Naive thymus-derived CD8-positive, alpha-beta T cell (primary cell): ENCODE measurements at regions not wholly inside any gene's neighbourhood (a gene's known extent, or its start where the extent isn't known, plus 50 kb on each side); places are given as distances from the start of the nearest gene placed in this dataset.

Experiments
- ATAC-seq, 2 donors: fragments of 150-1000 bp; cut with Tn5 transposase in 1 of 2; sonication (Bioruptor Pico), chemical (Tn5 transposase) in 1 of 2; 1 replicate in 1 of 2; 2 replicates in 1 of 2; pipeline ENCODE4 v1.10.0; 2021; ENCODE audit warnings: mild to moderate bottlenecking in 2 of 2, moderate library complexity in 2 of 2
- POLR2A ChIA-PET: fragments of 350-600 bp; sonication (Branson Sonifier 250); formaldehyde crosslinking; loops from one replicate; lab custom pipeline; 2021; ENCODE audit warnings: antibody characterized with exemption; lab: Charles Lee
- DNase-seq, 10 donors: peaks; one replicate each; pipeline versions ENCODE4 v3.0.0 to v3.0.0-alpha.2; 2020 to 2022
- H3K27ac Mint-ChIP-seq, 10 donors: one replicate each; pipeline ENCODE4 v1.8.0; 2020 to 2022; ENCODE audit warnings: mild to moderate bottlenecking in 10 of 10, mixed read lengths in 10 of 10, moderate library complexity in 4 of 10, inconsistent platforms in 1 of 10
- H3K27me3 Mint-ChIP-seq, 5 donors: one replicate each; pipeline ENCODE4 v1.8.0; 2021 to 2022; ENCODE audit warnings: mixed read lengths in 5 of 5
- H3K36me3 Mint-ChIP-seq, 3 donors: one replicate each; pipeline ENCODE4 v1.8.0; 2020 to 2022; ENCODE audit warnings: mixed read lengths in 3 of 3, mild to moderate bottlenecking in 2 of 3, inconsistent platforms in 1 of 3
- H3K4me1 Mint-ChIP-seq, 4 donors: one replicate each; pipeline ENCODE4 v1.8.0; 2021 to 2022; ENCODE audit warnings: mixed read lengths in 4 of 4
- H3K4me3 Mint-ChIP-seq, 10 donors: one replicate each; pipeline ENCODE4 v1.8.0; 2020 to 2022; ENCODE audit warnings: mild to moderate bottlenecking in 10 of 10, mixed read lengths in 10 of 10, moderate library complexity in 6 of 10, inconsistent platforms in 1 of 10
- H3K9me3 Mint-ChIP-seq, 9 donors: one replicate each; pipeline ENCODE4 v1.8.0; 2020 to 2022; ENCODE audit warnings: mixed read lengths in 9 of 9, mild to moderate bottlenecking in 3 of 9, inconsistent platforms in 1 of 9, moderate library complexity in 1 of 9

GRCh38 chr18:7288544-7288943 is 57.7 kb downstream of the LRRC30 start:
- H3K36me3 Mint-ChIP-seq, result no peaks in the 10 kb centered on the region
- POLR2A ChIA-PET, result no interaction called here
- DNase-seq (no peak), ATAC-seq (no peak)
- H3K9me3 Mint-ChIP-seq, result peaks cover 0 to 12% (median 3%) of the 10 kb centered on the region in 9 donors
- no peak overlapping the region for H3K4me3 Mint-ChIP-seq
- peaks cover 0 to 2% (median 0%) of the 10 kb centered on the region in 4 donors for H3K4me1 Mint-ChIP-seq
- H3K27ac Mint-ChIP-seq, result no peak overlapping the region
- peaks cover 0 to 2% (median 0%) of the 10 kb centered on the region in 5 donors for H3K27me3 Mint-ChIP-seq

GRCh38 chr18:7290077-7290476 is 59.2 kb downstream of the LRRC30 start:
- ATAC-seq, result no peak
- peaks cover 0 to 2% (median 0%) of the 10 kb centered on the region in 5 donors for H3K27me3 Mint-ChIP-seq
- peaks cover 0 to 25% (median 9%) of the 10 kb centered on the region in 9 donors for H3K9me3 Mint-ChIP-seq
- peaks cover 0 to 2% (median 0%) of the 10 kb centered on the region in 4 donors for H3K4me1 Mint-ChIP-seq
- no peak overlapping the region for H3K4me3 Mint-ChIP-seq
- H3K36me3 Mint-ChIP-seq, result no peaks in the 10 kb centered on the region
- H3K27ac Mint-ChIP-seq, result no peak overlapping the region
- POLR2A ChIA-PET, result no interaction called here
- DNase-seq, result no peak

GRCh38 chr18:7291046-7291445 is 60.2 kb downstream of the LRRC30 start:
- peaks cover 0 to 7% (median 2%) of the 10 kb centered on the region in 3 donors for H3K36me3 Mint-ChIP-seq
- DNase-seq, result no peak
- POLR2A ChIA-PET, result no interaction called here

GRCh38 chr18:7298149-7298548 is 67.3 kb downstream of the LRRC30 start:
- DNase-seq (no peak), ATAC-seq (no peak)
- POLR2A ChIA-PET, result no interaction called here
- Mint-ChIP-seq H3K27me3 (no peaks in the 10 kb centered on the region), H3K4me1 (no peaks in the 10 kb centered on the region), H3K27ac (no peak overlapping the region), H3K36me3 (peaks cover 0 to 26% (median 2%) of the 10 kb centered on the region in 3 donors), H3K4me3 (no peak overlapping the region), H3K9me3 (peaks cover 11 to 84% (median 41%) of the 10 kb centered on the region in 9 donors)

More at GRCh38 chr18:7291046-7291445, 60.2 kb downstream of the LRRC30 start:
- H3K4me1 Mint-ChIP-seq, result peaks cover 0 to 2% (median 0%) of the 10 kb centered on the region in 4 donors
- peaks cover 0 to 35% (median 16%) of the 10 kb centered on the region in 9 donors for H3K9me3 Mint-ChIP-seq
- no peak for ATAC-seq
- peak overlapping the region in 1 of 10 donors; percentile 24 for H3K4me3 Mint-ChIP-seq
- H3K27ac Mint-ChIP-seq, result no peak overlapping the region
- peaks cover 0 to 2% (median 0%) of the 10 kb centered on the region in 5 donors for H3K27me3 Mint-ChIP-seq

GRCh38 chr18:7301094-7301493 is 70.2 kb downstream of the LRRC30 start:
- DNase-seq (no peak), ATAC-seq (no peak)
- Mint-ChIP-seq H3K36me3 (peaks cover 0 to 24% (median 0%) of the 10 kb centered on the region in 3 donors), H3K27ac (no peak overlapping the region), H3K27me3 (peaks cover 0 to 10% (median 0%) of the 10 kb centered on the region in 5 donors), H3K4me1 (no peaks in the 10 kb centered on the region), H3K4me3 (no peak overlapping the region), H3K9me3 (peaks cover 7 to 63% (median 28%) of the 10 kb centered on the region in 9 donors)
- POLR2A ChIA-PET, result no interaction called here

GRCh38 chr18:7303316-7304060 is 72.6 kb downstream of the LRRC30 start:
- POLR2A ChIA-PET, result no interaction called here
- Mint-ChIP-seq H3K36me3 (peaks cover 0 to 18% (median 0%) of the 10 kb centered on the region in 3 donors), H3K27me3 (peaks cover 0 to 10% (median 0%) of the 10 kb centered on the region in 5 donors), H3K9me3 (peaks cover 4 to 42% (median 17%) of the 10 kb centered on the region in 9 donors), H3K4me1 (no peaks in the 10 kb centered on the region), H3K27ac (no peak overlapping the region), H3K4me3 (no peak overlapping the region)
- ATAC-seq (no peak), DNase-seq (no peak)

GRCh38 chr18:7304061-7304370 is 73.1 kb downstream of the LRRC30 start:
- Mint-ChIP-seq H3K27ac (no peak overlapping the region), H3K36me3 (peaks cover 0 to 18% (median 0%) of the 10 kb centered on the region in 3 donors), H3K27me3 (peaks cover 0 to 10% (median 0%) of the 10 kb centered on the region in 5 donors), H3K9me3 (peaks cover 4 to 36% (median 12%) of the 10 kb centered on the region in 9 donors), H3K4me1 (no peaks in the 10 kb centered on the region), H3K4me3 (no peak overlapping the region)
- DNase-seq, result no peak
- POLR2A ChIA-PET, result no interaction called here
- ATAC-seq, result no peak

GRCh38 chr18:7305416-7305815 is 74.5 kb downstream of the LRRC30 start:
- ATAC-seq (no peak), DNase-seq (no peak)
- H3K27me3 Mint-ChIP-seq, result peaks cover 0 to 10% (median 0%) of the 10 kb centered on the region in 5 donors
- H3K27ac Mint-ChIP-seq, result no peak overlapping the region
- no peak overlapping the region for H3K4me3 Mint-ChIP-seq
- peaks cover 0 to 10% (median 0%) of the 10 kb centered on the region in 3 donors for H3K36me3 Mint-ChIP-seq
- POLR2A ChIA-PET, result no interaction called here
- H3K9me3 Mint-ChIP-seq, result peaks cover 0 to 22% (median 4%) of the 10 kb centered on the region in 9 donors
- H3K4me1 Mint-ChIP-seq, result no peaks in the 10 kb centered on the region

GRCh38 chr18:7307030-7307429 is 76.1 kb downstream of the LRRC30 start:
- POLR2A ChIA-PET, result no interaction called here
- Mint-ChIP-seq H3K4me1 (no peaks in the 10 kb centered on the region), H3K27ac (no peak overlapping the region), H3K4me3 (no peak overlapping the region), H3K27me3 (peaks cover 0 to 10% (median 0%) of the 10 kb centered on the region in 5 donors), H3K9me3 (peaks cover 0 to 16% (median 4%) of the 10 kb centered on the region in 9 donors), H3K36me3 (peaks cover 0 to 6% (median 0%) of the 10 kb centered on the region in 3 donors)
- DNase-seq (no peak), ATAC-seq (no peak)

GRCh38 chr18:7307526-7307925 is 76.6 kb downstream of the LRRC30 start:
- Mint-ChIP-seq H3K4me3 (no peak overlapping the region), H3K27ac (no peak overlapping the region), H3K4me1 (no peaks in the 10 kb centered on the region), H3K9me3 (peaks cover 0 to 16% (median 4%) of the 10 kb centered on the region in 9 donors), H3K27me3 (peaks cover 0 to 10% (median 0%) of the 10 kb centered on the region in 5 donors), H3K36me3 (peaks cover 0 to 6% (median 0%) of the 10 kb centered on the region in 3 donors)
- ATAC-seq, result no peak
- POLR2A ChIA-PET, result no interaction called here
- DNase-seq, result no peak

GRCh38 chr18:7317804-7318231 is 86.9 kb downstream of the LRRC30 start:
- no peak for ATAC-seq
- no peak for DNase-seq
- peaks cover 0 to 5% (median 0%) of the 10 kb centered on the region in 5 donors for H3K27me3 Mint-ChIP-seq
- POLR2A ChIA-PET, result no interaction called here
- H3K36me3 Mint-ChIP-seq, result no peaks in the 10 kb centered on the region
- H3K27ac Mint-ChIP-seq, result no peak overlapping the region
- no peaks in the 10 kb centered on the region for H3K4me1 Mint-ChIP-seq
- H3K4me3 Mint-ChIP-seq, result no peak overlapping the region
- peaks cover 0 to 9% (median under 1%) of the 10 kb centered on the region in 9 donors for H3K9me3 Mint-ChIP-seq

- Mint-ChIP-seq H3K4me3 (no peak overlapping the region), H3K27me3 (peaks cover 0 to 5% (median 0%) of the 10 kb centered on the region in 5 donors), H3K27ac (no peak overlapping the region), H3K9me3 (peaks cover 0 to 10% (median 0%) of the 10 kb centered on the region in 9 donors), H3K4me1 (no peaks in the 10 kb centered on the region), H3K36me3 (no peaks in the 10 kb centered on the region)
- ATAC-seq, result no peak
- DNase-seq, result no peak
- POLR2A ChIA-PET, result no interaction called here
These were observed 88.3 kb downstream of the LRRC30 start for GRCh38 chr18:7319161-7319560.

- ATAC-seq, result no peak
- no peak for DNase-seq
- Mint-ChIP-seq H3K9me3 (peaks cover 0 to 13% (median 2%) of the 10 kb centered on the region in 9 donors), H3K4me1 (peaks cover 0 to 2% (median 0%) of the 10 kb centered on the region in 4 donors), H3K36me3 (no peaks in the 10 kb centered on the region), H3K4me3 (no peak overlapping the region), H3K27ac (no peak overlapping the region), H3K27me3 (peaks cover 0 to 5% (median 0%) of the 10 kb centered on the region in 5 donors)
- POLR2A ChIA-PET, result no interaction called here
These were observed 90.9 kb downstream of the LRRC30 start for GRCh38 chr18:7321831-7322230.
